HFF-Myc (cell line): ENCODE measurements at regions not wholly inside any gene's neighbourhood (a gene's known extent, or its start where the extent isn't known, plus 50 kb on each side); places are given as distances from the start of the nearest gene placed in this dataset.
A peak's percentile ranks its signal among the peaks of the same experiment; 100 is the strongest.
"Not testable (repeated sequence)": the region's sequence is repeated elsewhere in the genome, so short reads cannot be mapped to it uniquely, and the experiment has no call there.

Source experiments
- DNase-seq: peaks from one replicate; pipeline ENCODE4 v3.0.0-alpha.2; 2011; ENCODE audit warnings: low read depth; ENCODE audit errors: extremely low read depth
- H3K4me3 ChIP-seq: replicated peaks from 2 replicates; pipeline ENCODE4 v1.5.1; 2011; ENCODE audit warnings: low read depth, mild to moderate bottlenecking, control low read depth, low read length
- CTCF ChIP-seq: IDR thresholded peaks from 2 replicates; pipeline ENCODE4 v1.5.1; 2012; ENCODE audit warnings: mild to moderate bottlenecking, low read depth, low read length, control low read depth; ENCODE audit errors: missing control alignments

DNA sequence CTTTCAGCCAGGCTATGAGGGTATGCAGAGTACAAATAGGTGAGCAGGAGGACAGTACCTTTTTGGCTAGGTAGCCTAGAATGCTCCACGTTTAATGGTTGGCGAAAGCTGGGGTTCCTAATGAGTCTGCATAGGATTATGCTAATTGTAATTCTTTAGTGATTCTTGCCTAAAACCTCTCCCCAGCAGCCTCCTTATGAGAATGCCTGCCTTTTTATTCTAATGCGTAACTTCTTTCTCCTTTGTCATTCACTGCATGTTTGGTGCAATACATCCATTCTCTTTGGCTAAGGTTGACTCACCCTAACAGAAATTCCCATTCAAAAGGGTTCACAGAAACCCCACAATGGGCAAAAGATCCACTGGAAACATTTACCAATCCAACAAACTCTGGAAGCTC, 752.2 kb downstream of the FSCB start:
- no peak overlapping the region for H3K4me3 ChIP-seq
- DNase-seq = no peak
- no peak for TF ChIP-seq CTCF

GRCh38 chr14:43745746-43746145, 761.3 kb downstream of the FSCB start:
- H3K4me3 ChIP-seq = no peak overlapping the region
- TF ChIP-seq CTCF = no peak
- DNase-seq = no peak

- DNase-seq = no peak
- H3K4me3 ChIP-seq = no peak overlapping the region
- TF ChIP-seq CTCF = no peak
Measured at GRCh38 chr14:43735932-43736331, 771.2 kb downstream of the FSCB start.

GRCh38 chr14:43729143-43729542, 777.9 kb downstream of the FSCB start:
- peak; percentile 4 for TF ChIP-seq CTCF
- H3K4me3 ChIP-seq = no peak overlapping the region
- no peak for DNase-seq

GRCh38 chr14:43706900-43707299, 800.2 kb downstream of the FSCB start:
- no peak overlapping the region for H3K4me3 ChIP-seq
- no peak for DNase-seq
- no peak for TF ChIP-seq CTCF

GRCh38 chr14:43698561-43699284, 808.4 kb downstream of the FSCB start:
- not testable (repeated sequence) for H3K4me3 ChIP-seq, DNase-seq

GRCh38 chr14:43697003-43697402, 810.1 kb downstream of the FSCB start:
- DNase-seq = no peak
- H3K4me3 ChIP-seq = no peak overlapping the region
- TF ChIP-seq CTCF = no peak
